Breast epithelium (tissue), 4 donors: ENCODE measurements at regions not wholly inside any gene's neighbourhood (a gene's known extent, or its start where the extent isn't known, plus 50 kb on each side); places are given as distances from the start of the nearest gene placed in this dataset.
"Not testable (repeated sequence)": the region's sequence is repeated elsewhere in the genome, so short reads cannot be mapped to it uniquely, and the experiment has no call there.

Experiments
- DNase-seq, 2 donors: peaks; one replicate each; pipeline ENCODE4 v3.0.0-alpha.2; 2019; ENCODE audit warnings: low spot score in 2 of 2
- H3K27ac ChIP-seq, 2 donors: fragments of 200-600 bp; sonication (generic) in 1 of 2; one replicate each; pipeline ENCODE4 v1.5.1; 2016 to 2019; ENCODE audit warnings: mild to moderate bottlenecking in 1 of 2
- H3K27me3 ChIP-seq, 2 donors: fragments of 200-600 bp; sonication (generic) in 1 of 2; one replicate each; pipeline versions ENCODE4 v1.5.1 to v1.6.0; 2017 to 2019; ENCODE audit warnings: control low read depth in 1 of 2, mild to moderate bottlenecking in 1 of 2
- H3K36me3 ChIP-seq: fragments of 200-600 bp; one replicate; pipeline ENCODE4 v1.5.1; 2019
- H3K4me1 ChIP-seq, 2 donors: fragments of 200-600 bp; sonication (generic); one replicate each; pipeline ENCODE4 v1.5.1; 2016 to 2019; ENCODE audit warnings: control low read depth in 1 of 2
- H3K4me3 ChIP-seq, 3 donors: fragments of 200-600 bp; sonication (generic); 1 replicate in 2 of 3; 2 replicates in 1 of 3; pipeline ENCODE4 v1.5.1; 2016 to 2019; ENCODE audit warnings: mild to moderate bottlenecking in 3 of 3, moderate library complexity in 2 of 3
- H3K9me3 ChIP-seq, 2 donors: fragments of 200-600 bp; sonication (generic) in 1 of 2; one replicate each; pipeline ENCODE4 v1.5.1; 2016 to 2019; ENCODE audit warnings: control low read depth in 1 of 2
- CTCF ChIP-seq, 3 donors: fragments of 450-650 bp; IDR thresholded peaks; one replicate each; pipeline ENCODE4 v1.5.1; 2016 to 2017; ENCODE audit warnings: antibody characterized with exemption in 3 of 3, mild to moderate bottlenecking in 3 of 3, moderate library complexity in 3 of 3
- POLR2A ChIP-seq: fragments of 450-650 bp; IDR thresholded peaks from one replicate; pipeline ENCODE4 v1.6.1; 2016; ENCODE audit warnings: antibody characterized with exemption, mild to moderate bottlenecking, moderate library complexity
- POLR2AphosphoS5 ChIP-seq, 3 donors: sonication (generic); formaldehyde crosslinking; IDR thresholded peaks; one replicate each; pipeline ENCODE4 v1.6.1; 2017; ENCODE audit warnings: antibody characterized with exemption in 3 of 3
- intact Hi-C: fragments of 100-400 bp; cut with DNase I; formaldehyde crosslinking; loops from one replicate; pipeline ENCODE4 v1.15.1; 2023; ENCODE audit warnings: low total_unique reads

DNA sequence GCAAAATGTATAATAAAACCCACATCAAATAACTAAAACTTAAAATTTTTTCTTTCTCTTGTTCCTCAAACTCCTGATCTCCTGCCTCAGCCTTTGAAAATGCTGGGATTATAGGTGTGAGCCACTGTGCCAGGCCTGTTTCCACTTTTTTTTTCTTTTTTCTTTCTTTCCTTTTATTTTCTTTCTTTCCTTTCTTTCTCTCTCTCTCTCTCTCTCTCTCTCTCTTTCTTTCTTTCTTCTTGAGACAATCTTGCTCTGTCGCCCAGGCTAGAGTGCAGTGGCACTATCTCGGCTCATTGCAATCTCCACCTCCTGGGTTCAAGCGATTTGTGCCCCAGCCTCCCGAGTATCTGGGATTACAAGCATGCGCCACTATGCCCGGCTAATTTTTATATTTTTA lies 164.6 kb downstream of the OR2B2 start:
- no peak for DNase-seq
- Histone ChIP-seq H3K4me3 (no peak overlapping the region), H3K27ac (no peak overlapping the region), H3K36me3 (no peaks in the 10 kb centered on the region), H3K27me3 (peaks cover 0 to 9% of the 10 kb centered on the region in 2 donors), H3K4me1 (no peaks in the 10 kb centered on the region), H3K9me3 (no peaks in the 10 kb centered on the region)
- intact Hi-C loops = loop anchor here (5.0 kb wide), 1 partner anchor 1150 kb away; the partner anchor contains the start of gene ABT1
- TF ChIP-seq CTCF (IDR thresholded peaks at IDR 0.05) = no peak
- no peak for TF ChIP-seq POLR2AphosphoS5 (IDR thresholded peaks at IDR 0.05)
- no peak for TF ChIP-seq POLR2A

DNA sequence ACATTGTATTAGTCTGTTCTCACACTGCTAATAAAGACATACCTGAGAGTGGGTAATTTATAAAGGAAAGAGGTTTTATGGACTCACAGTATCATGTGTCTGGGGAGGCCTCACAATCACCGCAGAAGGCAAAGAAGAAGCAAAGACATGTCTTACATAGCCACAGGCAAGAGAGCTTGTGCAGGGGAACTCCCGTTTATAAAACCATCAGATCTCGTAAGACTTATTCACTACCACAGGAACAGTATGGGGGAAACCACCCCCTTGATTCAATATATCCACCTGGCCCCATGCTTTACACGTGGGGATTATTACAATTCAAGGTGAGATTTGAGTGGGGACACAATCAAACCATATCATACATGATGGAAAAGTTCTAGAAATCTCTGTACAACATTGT lies 165.3 kb downstream of the OR2B2 start:
- H3K4me1 ChIP-seq, H3K9me3 ChIP-seq, H3K27ac ChIP-seq, DNase-seq, H3K27me3 ChIP-seq, H3K4me3 ChIP-seq, H3K36me3 ChIP-seq: not testable (repeated sequence)
- intact Hi-C loops = loop anchor here (5.0 kb wide), 1 partner anchor 1150 kb away; the partner anchor contains the start of gene ABT1

DNA sequence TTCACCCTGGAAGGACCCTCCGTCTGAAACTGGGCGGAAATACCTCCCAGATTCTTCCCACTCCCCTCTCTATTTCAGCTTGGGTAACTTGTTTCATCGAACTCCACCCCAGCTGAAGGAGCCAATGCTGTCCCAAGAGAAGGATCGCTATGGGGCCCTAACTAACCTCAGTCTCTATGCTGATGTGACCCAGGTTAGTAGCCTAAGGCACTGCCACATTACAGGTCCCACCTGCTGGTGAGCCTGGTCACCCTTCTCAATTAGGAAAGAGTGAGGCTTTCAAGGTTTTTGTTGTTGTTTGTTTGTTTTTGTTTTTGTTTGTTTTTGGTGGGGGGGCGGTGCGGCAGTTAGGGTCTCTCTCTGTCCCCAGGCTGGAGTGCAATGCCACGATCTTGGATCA lies 168.4 kb downstream of the OR2B2 start:
- Histone ChIP-seq H3K4me3 (no peak overlapping the region), H3K36me3 (no peaks in the 10 kb centered on the region), H3K27ac (no peak overlapping the region), H3K9me3 (no peaks in the 10 kb centered on the region), H3K4me1 (no peaks in the 10 kb centered on the region), H3K27me3 (peaks cover 0 to 9% of the 10 kb centered on the region in 2 donors)
- TF ChIP-seq POLR2AphosphoS5 (IDR thresholded peaks at IDR 0.05) (no peak), POLR2A (no peak), CTCF (IDR thresholded peaks at IDR 0.05) (no peak)
- intact Hi-C loops = loop anchor here (5.0 kb wide), 1 partner anchor 1231 kb away; no protein-coding TSS in a partner anchor
- DNase-seq = no peak

- no peaks in the 10 kb centered on the region for H3K4me1 ChIP-seq
- H3K27me3 ChIP-seq = peaks cover 0 to 9% of the 10 kb centered on the region in 2 donors
- intact Hi-C loops = loop anchor here (5.0 kb wide), 1 partner anchor 1231 kb away; no protein-coding TSS in a partner anchor
- TF ChIP-seq POLR2A = no peak
- DNase-seq = no peak
- H3K36me3 ChIP-seq = no peaks in the 10 kb centered on the region
- H3K4me3 ChIP-seq = no peak overlapping the region
- H3K9me3 ChIP-seq = no peaks in the 10 kb centered on the region
- no peak overlapping the region for H3K27ac ChIP-seq
These were observed 169.2 kb downstream of the OR2B2 start for GRCh38 chr6:27742833-27743573.

- not testable (repeated sequence) for DNase-seq, H3K9me3 ChIP-seq, H3K27me3 ChIP-seq, H3K27ac ChIP-seq, H3K4me3 ChIP-seq, H3K4me1 ChIP-seq, H3K36me3 ChIP-seq
- intact Hi-C loops = loop anchor here (5.0 kb wide), 1 partner anchor 1228 kb away; no protein-coding TSS in a partner anchor
These were observed 172.3 kb downstream of the OR2B2 start for GRCh38 chr6:27739902-27740301.

DNA sequence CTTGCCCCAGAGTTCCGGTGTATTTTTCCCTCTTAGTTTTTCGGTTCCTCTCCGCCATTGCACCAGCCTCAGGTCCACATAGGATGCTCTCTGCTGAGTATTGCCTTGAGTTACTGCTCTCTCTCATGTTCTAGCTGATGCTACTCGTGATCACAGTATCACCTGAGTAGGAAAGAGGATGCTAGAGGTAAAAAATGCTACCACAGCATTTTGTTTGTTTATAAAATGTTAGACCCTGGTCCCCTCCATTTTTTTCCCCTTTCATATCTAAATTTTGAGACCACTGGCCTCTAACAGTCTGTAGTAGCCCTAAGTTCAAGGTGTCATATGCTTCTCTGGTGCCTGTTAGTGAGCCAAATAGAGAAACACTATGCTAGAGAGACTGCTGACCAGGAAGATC lies 175.5 kb downstream of the OR2B2 start:
- intact Hi-C loops = no loop called here
- no peaks in the 10 kb centered on the region for H3K4me1 ChIP-seq
- H3K27ac ChIP-seq = no peak overlapping the region
- no peak for DNase-seq
- no peaks in the 10 kb centered on the region for H3K9me3 ChIP-seq
- TF ChIP-seq POLR2A = no peak
- TF ChIP-seq CTCF (IDR thresholded peaks at IDR 0.05) = no peak
- no peak for TF ChIP-seq POLR2AphosphoS5 (IDR thresholded peaks at IDR 0.05)
- no peaks in the 10 kb centered on the region for H3K27me3 ChIP-seq
- no peak overlapping the region for H3K4me3 ChIP-seq
- H3K36me3 ChIP-seq = no peaks in the 10 kb centered on the region
